ENCODE measurements at regions not wholly inside any gene's neighbourhood (a gene's known extent, or its start where the extent isn't known, plus 50 kb on each side); places are given as distances from the start of the nearest gene placed in this dataset.

DNA sequence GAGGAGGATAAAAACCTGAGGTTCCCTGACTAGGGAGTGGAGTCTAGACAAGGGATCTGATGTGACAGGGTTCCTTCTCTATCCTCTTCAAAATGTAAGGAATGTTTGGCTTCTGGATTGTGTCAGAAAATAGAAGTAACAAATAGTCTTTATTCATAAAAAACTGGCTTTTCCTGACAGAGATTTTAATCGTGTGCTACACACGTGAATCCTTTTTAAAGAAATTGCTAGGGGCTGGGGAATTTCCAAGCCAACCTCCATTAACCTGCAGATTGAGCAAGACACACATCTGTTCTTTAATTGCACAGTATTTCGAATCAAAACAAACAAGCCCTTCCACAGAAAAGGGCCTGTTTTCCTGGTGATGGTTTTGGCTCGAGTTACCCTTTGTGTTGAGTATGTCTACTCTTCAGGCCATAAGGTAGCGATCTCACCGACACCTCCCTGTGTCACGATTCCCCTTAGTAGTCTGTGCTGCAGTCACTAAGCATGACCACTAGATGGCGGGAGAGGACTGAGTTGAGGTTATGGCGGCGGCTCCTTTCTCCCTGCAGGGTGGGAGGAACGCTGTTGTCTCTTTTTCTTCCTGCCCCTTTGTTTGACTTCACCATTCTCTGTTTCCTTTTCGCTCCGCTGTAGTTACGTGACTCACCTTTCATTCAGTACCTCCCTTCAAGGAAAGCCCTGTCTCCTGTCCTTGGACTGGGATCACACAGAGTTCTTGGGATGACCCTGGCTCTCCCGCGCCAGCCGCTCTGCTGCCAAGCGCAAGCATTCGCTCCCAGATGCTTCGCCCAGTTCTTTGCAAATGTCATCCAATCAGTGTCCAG is 137.1 kb upstream of the SLC24A2 start (continued):
- TF ChIP-seq USF2 (IDR thresholded peaks at IDR 0.05): no peak
- TF ChIP-seq, protein P1, sequence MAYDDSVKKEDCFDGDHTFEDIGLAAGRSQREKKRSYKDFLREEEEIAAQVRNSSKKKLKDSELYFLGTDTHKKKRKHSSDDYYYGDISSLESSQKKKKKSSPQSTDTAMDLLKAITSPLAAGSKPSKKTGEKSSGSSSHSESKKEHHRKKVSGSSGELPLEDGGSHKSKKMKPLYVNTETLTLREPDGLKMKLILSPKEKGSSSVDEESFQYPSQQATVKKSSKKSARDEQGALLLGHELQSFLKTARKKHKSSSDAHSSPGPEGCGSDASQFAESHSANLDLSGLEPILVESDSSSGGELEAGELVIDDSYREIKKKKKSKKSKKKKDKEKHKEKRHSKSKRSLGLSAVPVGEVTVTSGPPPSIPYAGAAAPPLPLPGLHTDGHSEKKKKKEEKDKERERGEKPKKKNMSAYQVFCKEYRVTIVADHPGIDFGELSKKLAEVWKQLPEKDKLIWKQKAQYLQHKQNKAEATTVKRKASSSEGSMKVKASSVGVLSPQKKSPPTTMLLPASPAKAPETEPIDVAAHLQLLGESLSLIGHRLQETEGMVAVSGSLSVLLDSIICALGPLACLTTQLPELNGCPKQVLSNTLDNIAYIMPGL (CRISPR knock-in tag; IDR thresholded peaks at IDR 0.05; ENCODE audit: borderline replicate concordance): no peak
- no peak for TF ChIP-seq ZC3H11A (IDR thresholded peaks at IDR 0.05)
- TF ChIP-seq E2F6 (IDR thresholded peaks at IDR 0.05; ENCODE audit: borderline replicate concordance, low read depth): no peak
- TF ChIP-seq RARB (CRISPR knock-in tag; IDR thresholded peaks at IDR 0.05): no peak
- no peak for TF ChIP-seq FOSL2 (IDR thresholded peaks at IDR 0.05)
- TF ChIP-seq FOSL2 (CRISPR knock-in tag; IDR thresholded peaks at IDR 0.05): peak; percentile 25; the same call in 1 of the 2 replicates
- TF ChIP-seq HOXB5 (CRISPR knock-in tag; IDR thresholded peaks at IDR 0.05): no peak
- TF ChIP-seq FOSB (CRISPR knock-in tag; IDR thresholded peaks at IDR 0.05): no peak
- no peak for TF ChIP-seq ZFP36 (IDR thresholded peaks at IDR 0.05; ENCODE audit: borderline replicate concordance, partially characterized antibody)
- TF ChIP-seq RAD21 (conservative IDR thresholded peaks at IDR 0.05 in 1 of 2, IDR thresholded peaks at IDR 0.05 in 1 of 2): peak; percentile 95 to 96
- peak; percentile 77 for TF ChIP-seq SMC3 (IDR thresholded peaks at IDR 0.05)
- no peak for TF ChIP-seq CHD2 (IDR thresholded peaks at IDR 0.05; ENCODE audit: low read length, partially characterized antibody)
- no peak for TF ChIP-seq TP53 (CRISPR knock-in tag; IDR thresholded peaks at IDR 0.05)
- TF ChIP-seq JUNB (IDR thresholded peaks at IDR 0.05): no peak

DNA sequence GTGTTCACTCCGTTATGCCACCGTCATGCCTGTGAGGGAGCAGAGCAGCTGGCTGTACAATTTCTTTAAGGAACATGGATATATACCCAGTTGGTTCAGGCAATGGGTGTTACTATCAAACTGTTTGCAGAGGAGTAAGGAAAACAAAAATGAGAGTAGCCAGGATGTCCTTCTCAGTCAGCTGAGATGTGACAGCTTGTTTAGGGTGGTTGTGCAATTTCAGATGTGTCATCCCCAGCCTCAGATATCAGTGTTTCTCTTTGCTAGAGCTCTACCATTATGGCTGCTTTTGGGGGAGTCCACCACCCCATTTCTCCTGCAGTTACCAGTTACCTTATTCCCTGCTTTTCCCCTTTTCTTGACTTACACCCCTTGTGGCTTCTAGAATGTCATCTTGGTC is 135.2 kb upstream of the SLC24A2 start:
- POLR2A ChIA-PET: no interaction called here
- FAIRE-seq (no peak), ATAC-seq (no peak), DNase-seq (ENCODE audit: low read depth in 1 of 2, low spot score in 1 of 2) (no peak)
- Histone ChIP-seq H3K4me3 (no peak overlapping the region), H3K27ac (no peak overlapping the region), H3K9me3 (no peaks in the 10 kb centered on the region), H3K4me1 (no peaks in the 10 kb centered on the region), H3K4me2 (no peak overlapping the region)
- 55% methylated on average over 2 of the region's 2 CpGs for WGBS (ENCODE audit: missing lambda C conversion rate)
- CTCF ChIA-PET: interaction anchor here (0.7 to 2.3 kb wide), 5 partner anchors 13 to 1018 kb away, joined by 3 to 7 read pairs (median 4); no protein-coding TSS in a partner anchor
- TF ChIP-seq MAZ (IDR thresholded peaks at IDR 0.05; ENCODE audit: borderline replicate concordance, low read depth, low read length) (no peak), HDAC2 (IDR thresholded peaks at IDR 0.05) (no peak), ESRRA (IDR thresholded peaks at IDR 0.05; ENCODE audit: borderline replicate concordance, low read length) (no peak), RNF2 (IDR thresholded peaks at IDR 0.05; ENCODE audit: borderline replicate concordance, low read depth) (no peak), HES2 (IDR thresholded peaks at IDR 0.05) (no peak), FOXS1 (CRISPR knock-in tag; IDR thresholded peaks at IDR 0.05) (no peak), BHLHE40 (IDR thresholded peaks at IDR 0.05; ENCODE audit: low read depth, low read length) (no peak), NPAS2 (CRISPR knock-in tag; IDR thresholded peaks at IDR 0.05; ENCODE audit: borderline replicate concordance) (no peak), EP300 (IDR thresholded peaks at IDR 0.05) (no peak), EHMT2 (IDR thresholded peaks at IDR 0.05; ENCODE audit: low read depth) (no peak)
- TF ChIP-seq, protein P2, sequence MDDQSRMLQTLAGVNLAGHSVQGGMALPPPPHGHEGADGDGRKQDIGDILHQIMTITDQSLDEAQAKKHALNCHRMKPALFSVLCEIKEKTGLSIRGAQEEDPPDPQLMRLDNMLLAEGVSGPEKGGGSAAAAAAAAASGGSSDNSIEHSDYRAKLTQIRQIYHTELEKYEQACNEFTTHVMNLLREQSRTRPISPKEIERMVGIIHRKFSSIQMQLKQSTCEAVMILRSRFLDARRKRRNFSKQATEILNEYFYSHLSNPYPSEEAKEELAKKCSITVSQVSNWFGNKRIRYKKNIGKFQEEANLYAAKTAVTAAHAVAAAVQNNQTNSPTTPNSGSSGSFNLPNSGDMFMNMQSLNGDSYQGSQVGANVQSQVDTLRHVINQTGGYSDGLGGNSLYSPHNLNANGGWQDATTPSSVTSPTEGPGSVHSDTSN (IDR thresholded peaks at IDR 0.05): no peak
